ENCODE measurements at regions not wholly inside any gene's neighbourhood (a gene's known extent, or its start where the extent isn't known, plus 50 kb on each side); places are given as distances from the start of the nearest gene placed in this dataset.

- Histone ChIP-seq H3K36me3 (no peaks in the 10 kb centered on the region), H3K9ac (ENCODE audit: low read depth in 2 of 2, low read length in 2 of 2) (no peak overlapping the region), H3K4me1 (no peaks in the 10 kb centered on the region), H3K27ac (no peak overlapping the region), H3K4me3 (no peak overlapping the region), H3K27me3 (no peaks in the 10 kb centered on the region), H3K9me3 (no peaks in the 10 kb centered on the region)
- DNase-seq = no peak
- TF ChIP-seq CTCF (IDR thresholded peaks at IDR 0.05) = no peak
- intact Hi-C loops (cut with DNase I) = no loop called here
Observed at GRCh38 chr12:61713121-61713520, 547.1 kb upstream of the USP15 start.

GRCh38 chr12:61717986-61718385 is 542.2 kb upstream of the USP15 start:
- no peak overlapping the region for H3K27ac ChIP-seq
- H3K9me3 ChIP-seq = no peaks in the 10 kb centered on the region
- no peaks in the 10 kb centered on the region for H3K27me3 ChIP-seq
- DNase-seq = no peak
- TF ChIP-seq CTCF (IDR thresholded peaks at IDR 0.05) = no peak
- no peaks in the 10 kb centered on the region for H3K36me3 ChIP-seq
- H3K9ac ChIP-seq (ENCODE audit: low read depth in 2 of 2, low read length in 2 of 2) = no peak overlapping the region
- no peaks in the 10 kb centered on the region for H3K4me1 ChIP-seq
- intact Hi-C loops (cut with DNase I) = no loop called here
- H3K4me3 ChIP-seq = no peak overlapping the region

- no peaks in the 10 kb centered on the region for H3K27me3 ChIP-seq
- TF ChIP-seq CTCF (IDR thresholded peaks at IDR 0.05) = no peak
- no peak overlapping the region for H3K9ac ChIP-seq (ENCODE audit: low read depth in 2 of 2, low read length in 2 of 2)
- no peaks in the 10 kb centered on the region for H3K4me1 ChIP-seq
- H3K9me3 ChIP-seq = no peaks in the 10 kb centered on the region
- intact Hi-C loops (cut with DNase I) = no loop called here
- no peak for DNase-seq
- no peak overlapping the region for H3K27ac ChIP-seq
- no peak overlapping the region for H3K4me3 ChIP-seq
- no peaks in the 10 kb centered on the region for H3K36me3 ChIP-seq
Observed at GRCh38 chr12:61739925-61740324, 520.3 kb upstream of the USP15 start.

GRCh38 chr12:61750604-61751003 is 509.6 kb upstream of the USP15 start:
- intact Hi-C loops (cut with DNase I) = no loop called here

GRCh38 chr12:61754214-61754613 is 506.0 kb upstream of the USP15 start:
- Histone ChIP-seq H3K9me3 (no peaks in the 10 kb centered on the region), H3K27ac (no peak overlapping the region), H3K36me3 (no peaks in the 10 kb centered on the region), H3K9ac (ENCODE audit: low read depth in 2 of 2, low read length in 2 of 2) (no peak overlapping the region), H3K4me3 (no peak overlapping the region), H3K4me1 (no peaks in the 10 kb centered on the region), H3K27me3 (no peaks in the 10 kb centered on the region)
- intact Hi-C loops (cut with DNase I) = no loop called here
- no peak for DNase-seq
- TF ChIP-seq CTCF (IDR thresholded peaks at IDR 0.05) = no peak

More at GRCh38 chr12:61750604-61751003, 509.6 kb upstream of the USP15 start:
- Histone ChIP-seq H3K27ac (no peak overlapping the region), H3K9me3 (no peaks in the 10 kb centered on the region), H3K9ac (ENCODE audit: low read depth in 2 of 2, low read length in 2 of 2) (no peak overlapping the region), H3K27me3 (no peaks in the 10 kb centered on the region), H3K4me3 (no peak overlapping the region), H3K36me3 (no peaks in the 10 kb centered on the region), H3K4me1 (no peaks in the 10 kb centered on the region)
- no peak for TF ChIP-seq CTCF (IDR thresholded peaks at IDR 0.05)
- DNase-seq = no peak

Data from colonic mucosa (tissue), 4 donors.